OCI-LY1 (cell line): ENCODE measurements at regions not wholly inside any gene's neighbourhood (a gene's known extent, or its start where the extent isn't known, plus 50 kb on each side); places are given as distances from the start of the nearest gene placed in this dataset.

Experiments
- CTCF ChIP-seq: fragments of 200-600 bp; sonication (generic), shearing (Covaris generic); IDR thresholded peaks from 2 replicates; pipeline ENCODE4 v1.5.1; 2017; ENCODE audit warnings: mild to moderate bottlenecking, antibody characterized with exemption, low read length, moderate library complexity, mixed read lengths
- EZH2 ChIP-seq: fragments of 200-600 bp; sonication (generic), shearing (Covaris generic); IDR thresholded peaks from 2 replicates; pipeline ENCODE4 v1.8.0; 2017; ENCODE audit warnings: borderline replicate concordance, mixed run types, mild to moderate bottlenecking, antibody characterized with exemption, low read length, moderate library complexity, mixed read lengths

DNA sequence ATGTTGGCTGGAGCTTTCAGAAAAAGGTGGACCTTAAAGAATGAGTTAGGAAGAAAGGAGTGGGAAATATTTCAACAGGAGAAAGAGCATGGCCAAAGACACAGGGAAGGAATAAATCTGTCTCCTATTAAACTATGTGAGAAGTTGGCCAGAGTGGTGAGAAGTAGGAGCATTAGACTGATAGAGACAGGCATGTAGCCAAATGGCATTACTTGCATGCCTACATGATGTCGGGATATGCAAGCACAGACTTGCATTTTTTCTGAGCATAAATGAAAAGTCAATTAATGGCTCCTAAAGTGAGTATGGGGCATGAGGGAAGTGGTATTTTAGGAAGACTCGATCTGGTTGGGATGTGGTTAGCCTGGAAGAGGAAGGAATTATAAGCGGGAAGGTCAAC is 279.6 kb upstream of the PITX2 start:
- TF ChIP-seq CTCF (no peak), EZH2 (no peak)
